Astrocyte of the spinal cord (primary cell): ENCODE measurements at regions not wholly inside any gene's neighbourhood (a gene's known extent, or its start where the extent isn't known, plus 50 kb on each side); places are given as distances from the start of the nearest gene placed in this dataset.

ENCODE experiments used
- DNase-seq: peaks from one replicate; pipeline ENCODE4 v3.0.0; 2011; ENCODE audit warnings: low read depth, low spot score
- H3K4me3 ChIP-seq: 2 replicates; pipeline ENCODE4 v1.5.1; 2011; ENCODE audit warnings: low read depth, mild to moderate bottlenecking, low read length, moderate library complexity
- in situ Hi-C: cut with HindIII; loops from 2 replicates; pipeline ENCODE4 v1.10.0; 2017; ENCODE audit warnings: low sequenced_read_pairs
- TF ChIP-seq, protein P1 (sequence below): IDR thresholded peaks from 2 replicates; pipeline ENCODE4 v1.5.1; 2012; ENCODE audit warnings: low read depth, mild to moderate bottlenecking, low read length, inconsistent platforms

DNA sequence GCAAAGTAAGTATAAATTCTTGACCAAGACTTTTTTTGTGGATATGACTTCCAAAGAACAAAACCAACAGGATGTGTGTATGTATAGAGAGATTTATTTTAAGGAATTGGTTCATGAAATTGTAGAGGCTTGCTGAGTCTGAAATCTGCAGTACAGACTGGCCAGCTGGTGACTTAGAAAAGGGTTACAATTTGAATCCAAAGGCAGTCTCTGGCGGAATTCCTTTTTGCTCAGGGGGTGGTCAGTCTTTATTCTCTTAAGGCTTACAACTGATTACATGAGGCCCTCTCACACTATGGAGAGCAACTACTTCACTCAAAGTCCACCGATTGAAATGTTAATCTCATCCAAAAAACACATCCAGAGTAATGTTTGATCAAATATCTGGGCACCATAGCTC lies 100.1 kb upstream of the IMMP2L start:
- no peak overlapping the region for H3K4me3 ChIP-seq
- TF ChIP-seq, protein P1, sequence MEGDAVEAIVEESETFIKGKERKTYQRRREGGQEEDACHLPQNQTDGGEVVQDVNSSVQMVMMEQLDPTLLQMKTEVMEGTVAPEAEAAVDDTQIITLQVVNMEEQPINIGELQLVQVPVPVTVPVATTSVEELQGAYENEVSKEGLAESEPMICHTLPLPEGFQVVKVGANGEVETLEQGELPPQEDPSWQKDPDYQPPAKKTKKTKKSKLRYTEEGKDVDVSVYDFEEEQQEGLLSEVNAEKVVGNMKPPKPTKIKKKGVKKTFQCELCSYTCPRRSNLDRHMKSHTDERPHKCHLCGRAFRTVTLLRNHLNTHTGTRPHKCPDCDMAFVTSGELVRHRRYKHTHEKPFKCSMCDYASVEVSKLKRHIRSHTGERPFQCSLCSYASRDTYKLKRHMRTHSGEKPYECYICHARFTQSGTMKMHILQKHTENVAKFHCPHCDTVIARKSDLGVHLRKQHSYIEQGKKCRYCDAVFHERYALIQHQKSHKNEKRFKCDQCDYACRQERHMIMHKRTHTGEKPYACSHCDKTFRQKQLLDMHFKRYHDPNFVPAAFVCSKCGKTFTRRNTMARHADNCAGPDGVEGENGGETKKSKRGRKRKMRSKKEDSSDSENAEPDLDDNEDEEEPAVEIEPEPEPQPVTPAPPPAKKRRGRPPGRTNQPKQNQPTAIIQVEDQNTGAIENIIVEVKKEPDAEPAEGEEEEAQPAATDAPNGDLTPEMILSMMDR: no peak
- in situ Hi-C loops: no loop called here
- DNase-seq: no peak

- TF ChIP-seq, protein P1: no peak
- in situ Hi-C loops: no loop called here
- no peak for DNase-seq
- H3K4me3 ChIP-seq: no peak overlapping the region
Measured at GRCh38 chr7:111660478-111660877, 98.2 kb upstream of the IMMP2L start.

DNA sequence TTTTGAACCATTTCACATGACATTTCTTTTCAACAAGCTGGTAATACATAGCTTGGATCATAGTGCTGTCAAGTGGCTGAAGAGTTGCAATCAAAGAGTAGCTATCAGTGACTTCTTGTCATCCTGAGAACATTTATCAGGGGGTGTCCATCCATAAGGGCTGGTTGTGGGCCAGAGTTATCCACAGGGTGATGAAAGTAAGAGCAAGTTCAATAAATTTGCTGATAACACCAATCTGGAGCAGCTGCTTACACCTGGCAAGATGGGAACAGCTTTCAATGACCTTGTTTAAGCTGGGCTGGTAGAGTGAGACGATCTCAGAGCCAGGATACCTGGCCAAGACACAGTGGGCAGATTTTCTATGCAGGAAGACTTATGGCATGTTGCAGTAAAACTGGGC lies 96.3 kb upstream of the IMMP2L start:
- TF ChIP-seq, protein P1: no peak
- in situ Hi-C loops: no loop called here
- H3K4me3 ChIP-seq: no peak overlapping the region
- DNase-seq: no peak

- in situ Hi-C loops: no loop called here
- TF ChIP-seq, protein P1: no peak
- DNase-seq: no peak
- H3K4me3 ChIP-seq: no peak overlapping the region
Measured at GRCh38 chr7:111657018-111657417, 94.7 kb upstream of the IMMP2L start.

DNA sequence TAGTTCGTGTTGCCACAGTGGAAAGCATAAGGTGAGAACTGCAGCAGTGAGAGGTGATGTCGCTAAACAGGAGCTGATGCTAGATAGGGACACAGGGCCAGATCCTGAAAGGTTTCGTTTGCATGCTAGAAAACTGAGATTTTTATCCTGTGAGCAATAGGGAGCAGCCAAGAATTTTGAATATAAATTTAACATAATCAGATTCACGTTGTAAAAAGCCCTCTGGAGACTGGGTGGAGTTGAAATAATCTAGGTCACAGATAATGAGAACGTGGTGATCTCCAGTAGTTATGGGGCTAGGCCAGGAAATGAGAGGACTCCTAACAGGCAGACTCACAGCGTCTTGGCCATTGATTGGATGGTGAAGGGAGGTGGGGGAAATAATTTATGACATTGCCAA lies 92.1 kb upstream of the IMMP2L start:
- in situ Hi-C loops: no loop called here
- no peak for DNase-seq
- no peak overlapping the region for H3K4me3 ChIP-seq
- TF ChIP-seq, protein P1: no peak

DNA sequence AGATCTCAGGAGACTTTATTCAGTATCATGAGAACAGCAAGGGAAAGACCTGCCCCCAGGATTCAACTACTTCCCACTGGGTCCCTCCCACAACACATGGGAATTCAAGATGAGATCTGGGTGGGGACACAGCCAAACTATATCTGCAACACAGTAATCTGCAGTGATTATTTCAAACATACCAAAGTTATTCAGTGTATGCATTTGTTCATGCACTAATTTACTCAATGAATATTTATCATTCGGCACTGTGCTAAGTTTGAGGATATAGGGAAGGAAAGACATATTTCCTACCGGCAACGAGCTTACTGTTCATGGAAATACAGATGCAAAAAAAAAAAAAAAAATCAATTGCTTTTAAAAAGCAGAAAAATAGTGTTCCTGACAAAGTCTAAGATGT lies 91.6 kb upstream of the IMMP2L start:
- in situ Hi-C loops: no loop called here
- TF ChIP-seq, protein P1: no peak
- DNase-seq: no peak
- no peak overlapping the region for H3K4me3 ChIP-seq

GRCh38 chr7:111650456-111650999 lies 88.2 kb upstream of the IMMP2L start:
- DNase-seq: peak; percentile 23
- TF ChIP-seq, protein P1: no peak
- no peak overlapping the region for H3K4me3 ChIP-seq
- in situ Hi-C loops: no loop called here
